Tibial nerve (tissue), 4 donors: ENCODE measurements at regions not wholly inside any gene's neighbourhood (a gene's known extent, or its start where the extent isn't known, plus 50 kb on each side); places are given as distances from the start of the nearest gene placed in this dataset.

Experiments
- CTCF ChIP-seq, 5 experiments: fragments of 200-600 bp in 3 of 5; fragments of 450-650 bp in 2 of 5; sonication (generic) in 3 of 5; IDR thresholded peaks; one replicate each; pipeline ENCODE4 v1.5.1; 2016 to 2019; ENCODE audit warnings: antibody characterized with exemption in 5 of 5, mild to moderate bottlenecking in 3 of 5, moderate library complexity in 2 of 5
- EP300 ChIP-seq, 2 donors: sonication (generic); formaldehyde crosslinking; IDR thresholded peaks; one replicate each; pipeline ENCODE4 v1.6.1; 2017; ENCODE audit warnings: antibody characterized with exemption in 2 of 2, mild to moderate bottlenecking in 1 of 2
- POLR2A ChIP-seq, 2 donors: fragments of 450-650 bp; IDR thresholded peaks; one replicate each; pipeline ENCODE4 v1.6.1; 2017; ENCODE audit warnings: antibody characterized with exemption in 2 of 2, mild to moderate bottlenecking in 2 of 2, moderate library complexity in 2 of 2

- TF ChIP-seq POLR2A (IDR thresholded peaks at IDR 0.05): no peak
- TF ChIP-seq CTCF (IDR thresholded peaks at IDR 0.05): no peak
- no peak for TF ChIP-seq EP300 (IDR thresholded peaks at IDR 0.05)
Observed at GRCh38 chr11:134823970-134824369, 411.9 kb upstream of the B3GAT1 start.
